Lower leg skin (tissue), 4 donors: ENCODE measurements at regions not wholly inside any gene's neighbourhood (a gene's known extent, or its start where the extent isn't known, plus 50 kb on each side); places are given as distances from the start of the nearest gene placed in this dataset.

ENCODE experiments used
- DNase-seq, 2 donors: peaks; one replicate each; pipeline ENCODE4 v3.0.0-alpha.2; 2019; ENCODE audit warnings: low spot score in 2 of 2
- H3K4me3 ChIP-seq: fragments of 200-600 bp; sonication (generic); 2 replicates; pipeline ENCODE4 v1.5.1; 2017; ENCODE audit warnings: mild to moderate bottlenecking, low read depth; ENCODE audit not compliant: poor library complexity, severe bottlenecking
- POLR2A ChIP-seq, 2 donors: fragments of 450-650 bp; IDR thresholded peaks; one replicate each; pipeline ENCODE4 v1.6.1; 2016 to 2017; ENCODE audit warnings: antibody characterized with exemption in 2 of 2, mild to moderate bottlenecking in 1 of 2, moderate library complexity in 1 of 2
- WGBS, 2 donors: methylation state at CpG; one replicate each; pipeline ENCODE4 v1.1.5; 2018; 5-methylcytosine and 5-hydroxymethylcytosine counted together
- intact Hi-C: fragments of 100-400 bp; cut with DNase I; formaldehyde crosslinking; loops from one replicate; pipeline ENCODE4 v1.15.0; 2023; ENCODE audit warnings: low total_unique reads
- TF ChIP-seq, protein P1 (sequence below), 3 donors: fragments of 450-650 bp; IDR thresholded peaks; one replicate each; pipeline ENCODE4 v1.5.1; 2016; ENCODE audit warnings: antibody characterized with exemption in 3 of 3, mild to moderate bottlenecking in 3 of 3, moderate library complexity in 2 of 3

DNA sequence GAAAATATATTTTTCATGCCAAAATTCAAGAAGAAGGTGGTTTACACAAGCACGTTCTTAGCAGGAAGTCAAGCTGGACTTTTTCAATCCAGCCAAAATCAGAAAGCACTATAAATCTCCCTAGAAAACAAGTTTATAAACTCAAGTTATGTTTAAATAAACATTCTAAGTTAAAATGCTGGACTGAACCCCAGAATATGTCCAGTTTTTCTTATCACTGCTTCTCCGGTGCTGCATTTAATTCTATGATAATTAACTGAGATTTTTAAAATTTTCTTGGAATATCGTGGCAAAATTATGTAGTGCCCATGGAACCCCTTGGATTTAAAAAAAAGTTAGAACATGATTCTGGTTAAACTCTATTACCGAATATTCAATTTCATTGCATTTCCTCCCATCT, 218.2 kb upstream of the MDFIC2 start:
- DNase-seq = no peak
- intact Hi-C loops = no loop called here
- WGBS, 2 donors = 58 to 63% methylated on average over 4 of the region's 4 CpGs
- TF ChIP-seq, protein P1, sequence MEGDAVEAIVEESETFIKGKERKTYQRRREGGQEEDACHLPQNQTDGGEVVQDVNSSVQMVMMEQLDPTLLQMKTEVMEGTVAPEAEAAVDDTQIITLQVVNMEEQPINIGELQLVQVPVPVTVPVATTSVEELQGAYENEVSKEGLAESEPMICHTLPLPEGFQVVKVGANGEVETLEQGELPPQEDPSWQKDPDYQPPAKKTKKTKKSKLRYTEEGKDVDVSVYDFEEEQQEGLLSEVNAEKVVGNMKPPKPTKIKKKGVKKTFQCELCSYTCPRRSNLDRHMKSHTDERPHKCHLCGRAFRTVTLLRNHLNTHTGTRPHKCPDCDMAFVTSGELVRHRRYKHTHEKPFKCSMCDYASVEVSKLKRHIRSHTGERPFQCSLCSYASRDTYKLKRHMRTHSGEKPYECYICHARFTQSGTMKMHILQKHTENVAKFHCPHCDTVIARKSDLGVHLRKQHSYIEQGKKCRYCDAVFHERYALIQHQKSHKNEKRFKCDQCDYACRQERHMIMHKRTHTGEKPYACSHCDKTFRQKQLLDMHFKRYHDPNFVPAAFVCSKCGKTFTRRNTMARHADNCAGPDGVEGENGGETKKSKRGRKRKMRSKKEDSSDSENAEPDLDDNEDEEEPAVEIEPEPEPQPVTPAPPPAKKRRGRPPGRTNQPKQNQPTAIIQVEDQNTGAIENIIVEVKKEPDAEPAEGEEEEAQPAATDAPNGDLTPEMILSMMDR (IDR thresholded peaks at IDR 0.05) = no peak
- no peak for TF ChIP-seq POLR2A (IDR thresholded peaks at IDR 0.05)
- no peak overlapping the region for H3K4me3 ChIP-seq

DNA sequence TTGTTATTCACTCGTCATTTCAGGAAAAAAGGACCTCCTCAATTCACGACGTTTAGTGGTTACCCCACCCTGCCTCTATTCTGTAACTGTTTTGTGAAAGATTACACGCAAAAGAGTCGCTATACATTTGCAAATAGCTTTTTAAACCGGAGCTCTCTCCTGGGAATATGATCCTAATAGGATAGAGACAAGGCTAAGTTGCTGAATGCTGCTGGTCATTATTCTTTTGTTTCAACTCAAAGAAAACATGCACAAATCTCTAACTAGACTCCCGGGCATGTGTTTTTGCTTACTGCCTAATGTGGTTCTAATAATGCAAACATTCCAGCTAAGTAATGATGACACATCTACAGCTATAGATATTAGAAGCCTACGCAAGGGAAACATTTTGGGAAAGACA, 214.6 kb upstream of the MDFIC2 start:
- no peak for TF ChIP-seq POLR2A (IDR thresholded peaks at IDR 0.05)
- TF ChIP-seq, protein P1 (IDR thresholded peaks at IDR 0.05) = no peak
- no peak overlapping the region for H3K4me3 ChIP-seq
- intact Hi-C loops = no loop called here
- 59 to 61% methylated on average over 8 of the region's 8 CpGs for WGBS, 2 donors
- no peak for DNase-seq

DNA sequence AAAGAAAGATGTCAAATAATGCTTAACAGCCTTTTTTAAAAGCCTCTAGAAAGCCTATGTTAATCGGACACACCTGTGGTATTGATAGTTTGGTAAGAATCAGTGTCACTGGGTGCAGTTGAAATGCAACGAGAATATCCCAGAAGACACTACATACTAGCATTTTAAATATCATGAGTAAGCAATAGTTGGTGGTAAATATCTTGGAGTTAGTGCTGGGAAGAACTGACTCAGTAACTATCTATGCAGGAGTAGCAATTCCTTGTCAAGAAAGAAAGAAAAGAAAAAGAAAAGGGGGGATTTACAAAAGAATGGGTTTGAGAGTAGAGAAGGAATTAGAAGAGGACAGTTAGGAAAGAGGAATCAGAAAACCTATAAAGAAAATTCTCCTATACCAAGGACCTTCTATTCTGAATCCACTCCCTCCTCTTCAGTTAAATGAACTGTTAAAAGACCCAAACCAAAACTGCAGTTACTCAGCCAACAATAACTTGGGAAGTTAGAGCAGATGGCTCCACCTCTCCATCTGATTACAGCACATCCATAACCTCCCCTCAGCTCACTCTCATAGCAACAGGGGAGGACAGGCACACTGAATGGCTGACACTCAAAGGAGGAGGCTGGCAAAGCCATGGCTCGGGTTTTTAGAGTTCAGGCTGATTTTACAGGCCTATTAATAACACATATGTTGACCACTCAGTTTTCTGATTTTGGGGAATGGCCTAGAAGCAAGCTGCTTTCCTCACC, 207.6 kb upstream of the MDFIC2 start:
- WGBS, 2 donors = 81 to 93% methylated on average over 3 of the region's 3 CpGs
- intact Hi-C loops = no loop called here
- TF ChIP-seq, protein P1 (IDR thresholded peaks at IDR 0.05) = no peak
- no peak for TF ChIP-seq POLR2A (IDR thresholded peaks at IDR 0.05)
- no peak for DNase-seq
- H3K4me3 ChIP-seq = no peak overlapping the region

DNA sequence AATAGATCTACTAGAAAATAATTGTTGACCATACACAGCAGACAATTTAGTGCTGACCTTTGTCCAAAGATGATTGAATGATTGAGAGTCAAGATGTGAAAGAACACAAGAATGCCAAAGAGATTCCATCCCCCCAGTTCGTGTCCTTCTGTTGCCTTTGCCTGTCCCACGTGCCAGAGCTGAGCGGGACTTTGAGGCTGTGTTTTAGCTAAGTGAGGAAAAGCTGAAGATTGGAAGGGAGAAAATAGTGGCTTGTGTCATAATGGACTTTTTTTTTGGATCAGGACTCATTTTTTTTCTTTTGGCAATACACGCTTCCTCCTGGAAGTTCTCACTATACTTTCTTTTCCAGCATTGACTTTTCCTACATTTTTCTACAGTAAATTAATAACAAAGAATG, 206.6 kb upstream of the MDFIC2 start:
- WGBS, 2 donors = 75 to 79% methylated on average over 4 of the region's 4 CpGs
- H3K4me3 ChIP-seq = no peak overlapping the region
- TF ChIP-seq POLR2A (IDR thresholded peaks at IDR 0.05) = no peak
- DNase-seq = no peak
- intact Hi-C loops = no loop called here

DNA sequence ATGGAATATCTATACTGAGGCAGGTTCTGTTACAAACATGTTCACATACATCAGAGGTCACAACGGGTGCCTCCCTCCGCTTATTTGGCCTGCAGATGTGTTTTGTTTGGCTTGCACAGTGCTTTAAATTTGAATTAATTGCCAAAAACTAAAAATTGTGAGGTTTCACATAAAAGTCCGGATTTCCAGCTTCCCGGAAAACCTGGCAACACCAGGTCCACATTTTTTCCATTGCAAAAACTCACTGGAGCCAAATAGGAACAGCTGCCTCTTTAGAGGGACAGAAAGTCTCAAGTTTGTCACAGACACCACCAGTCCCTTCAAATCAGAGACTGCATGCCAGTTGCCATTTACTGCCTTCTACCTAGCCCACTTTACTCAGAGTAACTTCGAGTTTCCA, 205.9 kb upstream of the MDFIC2 start:
- no peak for TF ChIP-seq POLR2A (IDR thresholded peaks at IDR 0.05)
- TF ChIP-seq, protein P1 (IDR thresholded peaks at IDR 0.05) = no peak
- 42 to 58% methylated on average over 5 of the region's 5 CpGs for WGBS, 2 donors

DNA sequence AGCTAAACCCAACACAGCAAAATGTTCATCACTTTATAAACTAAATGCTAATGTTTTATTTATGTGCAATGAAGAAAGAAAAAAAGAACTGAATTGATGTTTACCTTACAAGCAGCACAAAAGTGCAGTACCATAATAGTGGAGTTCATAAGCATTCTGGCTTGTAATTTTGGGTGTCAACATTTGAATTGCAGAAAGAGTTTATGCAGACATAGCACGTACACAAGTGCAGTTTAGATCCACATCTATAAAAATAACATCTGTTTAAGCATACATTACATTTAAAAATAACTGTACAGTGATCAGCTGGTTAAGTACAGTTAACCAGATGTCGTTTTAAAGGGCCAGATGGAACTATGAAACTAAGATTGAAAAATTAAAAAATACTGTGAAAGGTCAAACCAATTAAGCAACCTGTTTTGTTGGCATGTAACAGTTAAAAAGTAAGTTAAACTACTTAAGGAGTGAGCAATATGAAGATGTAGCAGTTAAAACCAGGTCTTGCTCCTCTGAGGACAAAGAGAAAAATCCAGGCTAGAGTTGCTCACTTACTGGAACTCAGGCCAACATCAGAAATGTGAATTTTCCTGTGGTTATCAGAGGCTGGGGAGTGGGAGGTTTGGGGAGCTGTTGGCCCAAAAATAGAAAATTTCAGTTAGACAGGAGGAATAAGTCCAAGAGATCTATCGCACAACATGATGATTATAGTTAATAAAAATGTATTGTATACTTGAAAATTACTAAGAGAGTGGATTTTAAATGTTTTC, 204.9 kb upstream of the MDFIC2 start:
- 80% methylated on average over 3 of the region's 3 CpGs for WGBS, 2 donors
- DNase-seq = no peak
- no peak overlapping the region for H3K4me3 ChIP-seq
- no peak for TF ChIP-seq POLR2A (IDR thresholded peaks at IDR 0.05)
- TF ChIP-seq, protein P1 (IDR thresholded peaks at IDR 0.05) = no peak
- intact Hi-C loops = no loop called here

More for the DNA sequence above, 205.9 kb upstream of the MDFIC2 start:
- no peak for DNase-seq
- no peak overlapping the region for H3K4me3 ChIP-seq
- intact Hi-C loops = no loop called here
